Calu3 (cell line): ENCODE measurements at regions not wholly inside any gene's neighbourhood (a gene's known extent, or its start where the extent isn't known, plus 50 kb on each side); places are given as distances from the start of the nearest gene placed in this dataset.

Source experiments
- BruUV-seq: library from RNA; stranded (reverse); fragments of 400-500 nt; replicated peaks from 2 replicates; lab custom pipeline; 2021; lab: Mats Ljungman, UMichigan
- CTCF ChIA-PET: fragments of 300-600 bp; sonication (Branson Sonifier 250); formaldehyde crosslinking; loops from one replicate; lab custom pipeline; 2022; ENCODE audit warnings: antibody characterized with exemption; lab: Charles Lee
- DNase-seq: peaks from one replicate; pipeline ENCODE4 v3.0.0; 2022
- H3K27ac Mint-ChIP-seq: one replicate; pipeline ENCODE4 v1.8.0; 2022; ENCODE audit warnings: mixed read lengths; ENCODE audit not compliant: unreplicated experiment
- H3K27me3 Mint-ChIP-seq: one replicate; pipeline ENCODE4 v1.8.0; 2022; ENCODE audit warnings: mixed read lengths; ENCODE audit not compliant: unreplicated experiment
- H3K36me3 Mint-ChIP-seq: one replicate; pipeline ENCODE4 v1.8.0; 2022; ENCODE audit warnings: mild to moderate bottlenecking, moderate library complexity, mixed read lengths; ENCODE audit not compliant: insufficient read depth, unreplicated experiment
- H3K4me1 Mint-ChIP-seq: one replicate; pipeline ENCODE4 v1.8.0; 2022; ENCODE audit warnings: mild to moderate bottlenecking, low read depth, mixed read lengths; ENCODE audit not compliant: unreplicated experiment
- H3K4me3 Mint-ChIP-seq: one replicate; pipeline ENCODE4 v1.8.0; 2022; ENCODE audit warnings: mild to moderate bottlenecking, low read depth, moderate library complexity, mixed read lengths; ENCODE audit not compliant: unreplicated experiment
- H3K9me3 Mint-ChIP-seq: one replicate; pipeline ENCODE4 v1.8.0; 2022; ENCODE audit warnings: low read depth, mixed read lengths; ENCODE audit not compliant: unreplicated experiment
- CTCF ChIP-seq: fragments of 200-600 bp; IDR thresholded peaks from one replicate; pipeline ENCODE4 v1.8.0; 2022; ENCODE audit warnings: antibody characterized with exemption; ENCODE audit not compliant: unreplicated experiment
- intact Hi-C: fragments of 100-400 bp; cut with micrococcal nuclease; formaldehyde crosslinking; loops from one replicate; pipeline ENCODE4 v1.10.0; 2022; ENCODE audit not compliant: unreplicated experiment

- Mint-ChIP-seq H3K36me3 (no peaks in the 10 kb centered on the region), H3K9me3 (no peaks in the 10 kb centered on the region), H3K27me3 (peaks cover 70% of the 10 kb centered on the region), H3K27ac (no peak overlapping the region), H3K4me3 (no peak overlapping the region), H3K4me1 (no peaks in the 10 kb centered on the region)
- no peak for DNase-seq
- CTCF ChIA-PET = no interaction called here
- no TSS peak for BruUV-seq
- intact Hi-C loops = no loop called here
- TF ChIP-seq CTCF = no peak
Observed at GRCh38 chr16:24427840-24428239, 111.5 kb upstream of the RBBP6 start.

GRCh38 chr16:24428756-24429155 is 110.6 kb upstream of the RBBP6 start:
- TF ChIP-seq CTCF = no peak
- Mint-ChIP-seq H3K27me3 (peaks cover 73% of the 10 kb centered on the region), H3K9me3 (no peaks in the 10 kb centered on the region), H3K36me3 (no peaks in the 10 kb centered on the region), H3K4me1 (no peaks in the 10 kb centered on the region), H3K4me3 (no peak overlapping the region), H3K27ac (no peak overlapping the region)
- no peak for DNase-seq
- BruUV-seq = no TSS peak
- CTCF ChIA-PET = no interaction called here
- intact Hi-C loops = no loop called here

GRCh38 chr16:24430954-24431760 is 108.2 kb upstream of the RBBP6 start:
- no peak for DNase-seq
- CTCF ChIA-PET = no interaction called here

GRCh38 chr16:24433706-24434105 is 105.7 kb upstream of the RBBP6 start:
- DNase-seq = no peak
- H3K9me3 Mint-ChIP-seq = no peaks in the 10 kb centered on the region
- CTCF ChIA-PET = interaction anchor here (0.5 kb wide), 1 partner anchor 49 kb away, joined by 4 read pairs; no protein-coding TSS in a partner anchor
- no peak overlapping the region for H3K27ac Mint-ChIP-seq
- no peaks in the 10 kb centered on the region for H3K36me3 Mint-ChIP-seq
- H3K4me3 Mint-ChIP-seq = no peak overlapping the region
- H3K27me3 Mint-ChIP-seq = peaks cover 78% of the 10 kb centered on the region
- intact Hi-C loops = no loop called here
- no peak for TF ChIP-seq CTCF
- H3K4me1 Mint-ChIP-seq = no peaks in the 10 kb centered on the region
- BruUV-seq = no TSS peak

More at GRCh38 chr16:24430954-24431760, 108.2 kb upstream of the RBBP6 start:
- Mint-ChIP-seq H3K4me1 (no peaks in the 10 kb centered on the region), H3K9me3 (no peaks in the 10 kb centered on the region), H3K36me3 (no peaks in the 10 kb centered on the region), H3K27me3 (peaks cover 72% of the 10 kb centered on the region), H3K4me3 (no peak overlapping the region), H3K27ac (no peak overlapping the region)
- no TSS peak for BruUV-seq
- TF ChIP-seq CTCF = no peak
- intact Hi-C loops = no loop called here
